ENCODE measurements at regions not wholly inside any gene's neighbourhood (a gene's known extent, or its start where the extent isn't known, plus 50 kb on each side); places are given as distances from the start of the nearest gene placed in this dataset.

GRCh38 chr3:21105784-21106183 is 645.2 kb downstream of the ZNF385D start (continued):
- TF ChIP-seq CTCF (conservative IDR thresholded peaks at IDR 0.05; ENCODE audit: low read depth in 2 of 2) = no peak
- no peak for TF ChIP-seq JUNB (IDR thresholded peaks at IDR 0.05; ENCODE audit: unreplicated experiment)
- no peak for TF ChIP-seq CREB1 (CRISPR knock-in tag; IDR thresholded peaks at IDR 0.05; ENCODE audit: low read depth)
- no peak for TF ChIP-seq REST (IDR thresholded peaks at IDR 0.05; ENCODE audit: unreplicated experiment)
- no peak for TF ChIP-seq ZNF114 (CRISPR knock-in tag; IDR thresholded peaks at IDR 0.05)
- no peak for TF ChIP-seq NANOG (IDR thresholded peaks at IDR 0.05; ENCODE audit: borderline replicate concordance)
- no peak for TF ChIP-seq ETS1 (IDR thresholded peaks at IDR 0.05)

GRCh38 chr3:21100656-21101359 is 650.2 kb downstream of the ZNF385D start:
- Mint-ChIP-seq H3K27me3 (ENCODE audit: insufficient read depth, low read depth, poor library complexity) (no peaks in the 10 kb centered on the region), H3K27ac (no peak overlapping the region), H3K4me3 (no peak overlapping the region), H3K4me1 (no peaks in the 10 kb centered on the region), H3K9me3 (no peaks in the 10 kb centered on the region), H3K36me3 (ENCODE audit: low read depth) (no peaks in the 10 kb centered on the region)
- ATAC-seq (no peak), DNase-seq (ENCODE audit: low spot score) (no peak)
- no peaks in the 10 kb centered on the region for H3K36me3 ChIP-seq (ENCODE audit: insufficient read depth)
- no peaks in the 10 kb centered on the region for H3K79me2 ChIP-seq (replicated peaks; ENCODE audit: insufficient read depth)
- no peak overlapping the region for H3K4me2 ChIP-seq
- H3K4me3 ChIP-seq = no peak overlapping the region
- H2AFZ ChIP-seq = no peak overlapping the region
- H3K4me1 ChIP-seq (ENCODE audit: insufficient read depth) = no peaks in the 10 kb centered on the region
- H3F3A ChIP-seq (replicated peaks; ENCODE audit: low read depth) = no peaks in the 10 kb centered on the region
- peaks cover 5% of the 10 kb centered on the region; the same call in 1 of the 2 replicates for H3K9me2 ChIP-seq (ENCODE audit: insufficient read depth)
- H4K20me1 ChIP-seq (replicated peaks; ENCODE audit: insufficient read depth) = no peaks in the 10 kb centered on the region; the same call in 1 of the 2 replicates
- H3K27ac ChIP-seq (ENCODE audit: low read depth) = no peak overlapping the region
- TF ChIP-seq ZNF114 (CRISPR knock-in tag; IDR thresholded peaks at IDR 0.05) = no peak
- TF ChIP-seq JUNB (IDR thresholded peaks at IDR 0.05; ENCODE audit: unreplicated experiment) = no peak
- no peak for TF ChIP-seq CTCF (conservative IDR thresholded peaks at IDR 0.05; ENCODE audit: low read depth in 2 of 2)
- TF ChIP-seq ETS1 (IDR thresholded peaks at IDR 0.05) = no peak
- no peak for TF ChIP-seq CREB1 (CRISPR knock-in tag; IDR thresholded peaks at IDR 0.05; ENCODE audit: low read depth)
- TF ChIP-seq NANOG (IDR thresholded peaks at IDR 0.05; ENCODE audit: borderline replicate concordance) = no peak
- no peak for TF ChIP-seq REST (IDR thresholded peaks at IDR 0.05; ENCODE audit: unreplicated experiment)
- no peaks in the 10 kb centered on the region for H3K27me3 ChIP-seq (ENCODE audit: insufficient read depth)
